ENCODE measurements at regions not wholly inside any gene's neighbourhood (a gene's known extent, or its start where the extent isn't known, plus 50 kb on each side); places are given as distances from the start of the nearest gene placed in this dataset.
A peak's percentile ranks its signal among the peaks of the same experiment; 100 is the strongest.
"Not testable (repeated sequence)": the region's sequence is repeated elsewhere in the genome, so short reads cannot be mapped to it uniquely, and the experiment has no call there.

- DNase-seq (ENCODE audit: low read depth in 2 of 2) = peak; percentile 98
These were observed 369.6 kb downstream of the ATP23 start for GRCh38 chr12:58310809-58311622.

GRCh38 chr12:58313091-58313855 is 371.9 kb downstream of the ATP23 start:
- DNase-seq (ENCODE audit: low read depth in 2 of 2) = peak; percentile 62 to 65

GRCh38 chr12:58314610-58315009 is 373.2 kb downstream of the ATP23 start:
- peak; percentile 31 to 37 for DNase-seq (ENCODE audit: low read depth in 2 of 2)

GRCh38 chr12:58316926-58317325 is 375.6 kb downstream of the ATP23 start:
- no peak for DNase-seq (ENCODE audit: low read depth in 2 of 2)

- no peak for DNase-seq (ENCODE audit: low read depth in 2 of 2)
These were observed 380.0 kb downstream of the ATP23 start for GRCh38 chr12:58321414-58321813.

DNA sequence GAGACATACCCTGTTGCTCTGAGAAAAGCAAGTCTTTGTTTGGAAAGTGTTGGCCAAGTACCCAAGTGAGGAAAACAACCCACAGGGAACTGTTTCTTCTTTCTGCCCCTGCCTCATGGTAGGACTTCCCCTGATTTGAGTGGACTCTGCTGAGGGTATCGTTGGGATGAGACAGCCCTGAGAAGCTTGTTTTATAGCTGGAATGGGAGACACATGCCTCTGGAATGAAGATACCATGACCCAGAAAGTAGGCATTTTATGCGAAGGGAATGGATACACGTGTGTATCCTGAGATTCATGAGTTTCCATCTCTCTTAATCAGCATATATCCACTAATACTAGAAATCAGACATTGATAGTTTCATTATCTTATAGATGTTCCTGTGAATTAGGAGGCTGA is 382.3 kb downstream of the ATP23 start:
- DNase-seq (ENCODE audit: low read depth in 2 of 2) = no peak

DNA sequence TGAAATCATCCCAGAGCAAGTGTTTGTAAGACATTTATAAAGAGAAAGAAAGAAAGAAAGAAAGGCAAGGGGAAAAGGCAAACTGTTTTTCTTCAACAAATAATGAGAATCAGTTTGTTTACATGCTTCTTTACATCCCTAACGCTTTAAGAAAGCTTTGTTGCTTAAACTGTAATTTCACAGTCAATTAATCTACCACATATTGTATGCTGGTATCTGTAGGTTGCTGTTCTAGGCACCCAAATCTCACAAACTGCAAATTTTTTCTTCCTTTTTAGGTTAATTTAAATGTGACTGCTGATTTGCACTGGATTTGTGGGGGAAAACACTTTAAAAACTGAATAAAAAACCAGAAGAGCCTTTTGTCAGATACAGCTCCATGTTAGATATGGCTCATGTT is 384.2 kb downstream of the ATP23 start:
- no peak for DNase-seq (ENCODE audit: low read depth in 2 of 2)

GRCh38 chr12:58326534-58326933 is 385.2 kb downstream of the ATP23 start:
- DNase-seq (ENCODE audit: low read depth in 2 of 2) = no peak

- DNase-seq (ENCODE audit: low read depth in 2 of 2) = peak; percentile 87
These were observed 395.3 kb downstream of the ATP23 start for GRCh38 chr12:58336581-58337242.

- not testable (repeated sequence) for DNase-seq (ENCODE audit: low read depth in 2 of 2)
These were observed 396.2 kb downstream of the ATP23 start for GRCh38 chr12:58337539-58337938.

GRCh38 chr12:58341791-58342190 is 400.4 kb downstream of the ATP23 start:
- peak; percentile 93 for DNase-seq (ENCODE audit: low read depth in 2 of 2)

DNA sequence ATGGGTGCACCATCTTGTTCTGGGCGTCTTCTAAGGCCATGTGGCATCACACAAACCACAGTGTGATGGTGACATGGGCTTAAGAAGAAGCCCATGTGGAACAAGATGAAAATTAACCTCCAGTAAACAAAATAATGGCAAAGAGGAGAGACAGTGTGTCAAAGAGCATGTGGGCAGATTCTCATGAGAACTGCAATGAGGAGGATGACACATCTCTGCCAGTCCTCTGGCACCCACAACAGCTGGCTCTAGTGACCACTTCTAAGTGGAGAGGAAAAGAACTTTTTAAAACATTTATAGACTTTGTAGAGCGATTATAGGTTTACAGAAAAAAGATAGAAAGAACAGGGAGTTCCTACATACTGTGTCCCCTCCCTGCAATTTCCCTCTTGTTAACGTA is 401.4 kb downstream of the ATP23 start:
- DNase-seq (ENCODE audit: low read depth in 2 of 2) = no peak

GRCh38 chr12:58346032-58346632 is 404.8 kb downstream of the ATP23 start:
- no peak for DNase-seq (ENCODE audit: low read depth in 2 of 2)

DNA sequence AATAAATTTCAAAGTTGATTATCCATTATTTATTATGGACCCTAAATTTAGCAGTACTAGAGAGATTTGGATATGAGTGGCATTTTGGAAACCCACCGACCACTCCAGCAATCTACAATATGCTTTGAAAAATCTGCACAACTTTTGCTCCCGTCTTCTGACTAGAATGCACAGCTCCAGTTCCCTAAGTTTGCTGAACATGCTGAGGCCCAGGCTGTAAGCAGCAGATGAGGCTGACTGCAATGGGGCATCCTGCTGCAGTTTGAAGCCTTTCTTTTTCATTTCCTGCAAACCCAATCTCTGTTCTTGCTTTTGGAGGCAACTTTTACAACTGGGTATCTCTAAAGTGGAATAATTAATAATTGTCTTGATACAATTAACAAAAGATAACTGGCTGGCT is 405.8 kb downstream of the ATP23 start:
- no peak for DNase-seq (ENCODE audit: low read depth in 2 of 2)

DNA sequence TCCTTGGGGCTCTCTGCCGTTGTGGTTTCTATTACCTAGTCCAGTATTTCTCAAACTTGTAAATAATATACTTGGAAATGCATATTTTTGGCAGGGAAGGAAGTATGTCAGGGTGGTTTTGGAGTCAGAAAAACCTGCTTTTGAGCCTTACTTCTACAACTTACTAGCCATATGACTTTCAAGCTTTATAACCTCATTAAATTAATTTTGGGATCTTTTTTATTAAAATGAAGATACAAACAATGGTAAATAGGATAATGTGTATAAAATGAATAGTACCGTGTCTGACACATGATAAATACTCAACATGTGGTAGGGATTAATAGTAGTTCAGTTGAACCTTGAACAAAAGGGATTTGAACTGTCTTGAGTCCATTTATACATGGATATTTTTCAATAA is 406.3 kb downstream of the ATP23 start:
- no peak for DNase-seq (ENCODE audit: low read depth in 2 of 2)

GRCh38 chr12:58349161-58349560 is 407.8 kb downstream of the ATP23 start:
- no peak for DNase-seq (ENCODE audit: low read depth in 2 of 2)

DNA sequence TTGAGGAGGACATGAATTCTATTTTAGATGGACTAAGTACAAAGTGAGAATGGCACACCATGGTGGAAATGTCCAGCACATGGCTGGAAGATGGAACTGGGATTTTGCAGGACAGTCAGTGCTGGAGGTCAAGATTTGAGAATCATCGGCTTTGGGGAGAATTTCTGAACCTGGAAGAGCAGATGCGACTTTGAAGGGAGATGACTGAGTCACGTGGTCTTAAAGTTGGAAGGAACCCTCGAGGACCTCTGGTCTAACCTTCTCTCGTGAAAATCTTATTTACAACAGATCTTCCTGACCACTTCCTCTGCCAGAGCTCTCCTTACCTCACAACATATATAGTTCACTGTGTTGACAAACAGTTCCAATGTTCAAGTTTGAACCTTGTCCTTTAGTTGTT is 415.4 kb downstream of the ATP23 start:
- DNase-seq (ENCODE audit: low read depth in 2 of 2) = no peak

DNA sequence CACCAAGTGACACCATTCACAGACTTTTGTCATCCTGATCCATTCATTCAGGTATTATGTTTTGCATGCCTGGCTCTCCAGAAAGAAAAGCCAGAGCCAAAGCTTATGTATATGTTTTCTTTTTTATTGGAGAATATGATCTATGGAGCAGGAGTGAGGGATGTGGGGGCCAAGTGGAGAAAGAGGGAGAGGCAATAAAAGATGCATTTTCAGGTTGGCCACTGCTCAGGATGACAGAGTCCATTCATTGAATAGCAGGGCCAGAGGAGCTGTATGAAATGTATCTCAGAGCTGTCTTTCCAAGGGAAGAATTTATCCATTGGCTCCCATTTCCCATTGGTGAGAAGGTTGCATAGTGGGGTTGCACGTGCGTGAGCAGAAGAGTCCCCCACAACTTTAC is 416.1 kb downstream of the ATP23 start:
- DNase-seq (ENCODE audit: low read depth in 2 of 2) = no peak

DNA sequence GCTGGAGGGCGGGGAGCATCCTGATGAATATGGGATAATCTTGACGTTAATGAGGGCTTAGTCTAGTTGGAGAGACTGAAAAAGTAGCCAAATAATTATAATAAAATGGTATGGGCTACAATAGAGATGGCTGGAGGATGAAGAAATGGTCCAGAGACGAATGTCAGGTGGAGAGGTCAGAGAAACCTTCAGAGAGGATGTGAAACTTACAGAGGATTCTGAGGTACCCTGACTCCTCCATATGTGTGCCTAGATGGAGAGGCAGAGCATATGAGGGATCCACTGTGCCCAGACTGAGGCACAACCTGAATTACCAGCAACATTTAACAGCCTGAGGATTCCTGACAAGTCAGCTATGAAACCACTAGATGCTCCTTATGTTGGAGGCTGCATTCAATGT is 417.0 kb downstream of the ATP23 start:
- no peak for DNase-seq (ENCODE audit: low read depth in 2 of 2)

DNA sequence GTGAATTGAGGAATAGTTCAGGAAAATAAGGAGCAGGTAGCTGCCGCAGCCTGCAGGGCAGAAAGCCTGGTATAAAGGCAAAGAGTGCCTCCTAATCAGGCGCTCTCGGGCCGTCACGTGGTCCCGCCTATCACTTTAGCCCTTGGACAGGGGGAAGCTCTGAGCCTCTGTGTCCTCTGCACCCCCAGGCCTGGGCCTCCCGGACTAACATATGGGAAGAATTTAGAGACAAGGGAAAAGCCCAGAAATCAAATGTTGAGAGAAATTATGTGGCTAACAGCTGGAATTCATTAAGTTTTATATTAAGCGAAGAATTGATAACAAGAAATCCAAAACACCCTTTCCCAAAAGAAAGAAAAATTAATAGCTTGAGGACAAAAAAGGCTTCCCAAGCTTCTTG is 417.7 kb downstream of the ATP23 start:
- DNase-seq (ENCODE audit: low read depth in 2 of 2) = peak; percentile 89 to 90

GRCh38 chr12:58361056-58361455 is 419.7 kb downstream of the ATP23 start:
- DNase-seq (ENCODE audit: low read depth in 2 of 2) = no peak

DNA sequence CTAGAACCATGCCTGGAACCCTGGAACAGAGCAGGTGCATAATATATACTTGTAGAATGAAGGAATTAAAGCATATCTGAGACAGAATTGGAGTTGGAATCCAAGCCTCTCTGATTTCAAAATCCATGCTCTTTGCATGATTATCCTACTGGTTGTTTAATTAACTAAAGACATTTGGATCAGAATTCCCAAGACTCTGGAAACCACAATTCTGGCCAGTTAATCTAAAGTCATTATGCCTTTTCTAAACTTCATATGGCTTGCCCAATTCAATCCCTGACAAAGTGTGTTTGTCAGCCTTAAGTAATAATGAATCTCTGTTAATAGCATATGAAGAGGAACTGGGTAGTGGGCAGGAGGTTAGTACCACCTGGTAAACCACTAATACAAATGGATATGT is 422.6 kb downstream of the ATP23 start:
- DNase-seq (ENCODE audit: low read depth in 2 of 2) = no peak

All from fibroblast of skin of left quadriceps (primary cell).